ENCODE measurements at regions not wholly inside any gene's neighbourhood (a gene's known extent, or its start where the extent isn't known, plus 50 kb on each side); places are given as distances from the start of the nearest gene placed in this dataset.

- TF ChIP-seq ZNF565 (CRISPR knock-in tag; conservative IDR thresholded peaks at IDR 0.05; ENCODE audit: low read depth) (no peak), CSRNP3 (CRISPR knock-in tag; IDR thresholded peaks at IDR 0.05) (no peak), TOX (CRISPR knock-in tag; IDR thresholded peaks at IDR 0.05; ENCODE audit: borderline replicate concordance) (no peak), ZFP30 (CRISPR knock-in tag; IDR thresholded peaks at IDR 0.05) (no peak), CREB5 (CRISPR knock-in tag; IDR thresholded peaks at IDR 0.05; ENCODE audit: low read depth) (no peak), BACH2 (CRISPR knock-in tag; IDR thresholded peaks at IDR 0.05; ENCODE audit: borderline replicate concordance) (no peak)
- ATAC-seq = no peak
Observed at GRCh38 chr9:111197256-111197655, 132.8 kb downstream of the OR2K2 start.

GRCh38 chr9:111195766-111196165 lies 134.3 kb downstream of the OR2K2 start:
- ATAC-seq = no peak
- no peak for TF ChIP-seq SNAI2 (CRISPR knock-in tag; IDR thresholded peaks at IDR 0.05)
- no peak for TF ChIP-seq ZFP3 (CRISPR knock-in tag; IDR thresholded peaks at IDR 0.05)
- TF ChIP-seq OSR1 (CRISPR knock-in tag; IDR thresholded peaks at IDR 0.05) = no peak
- no peak for TF ChIP-seq ZFP30 (CRISPR knock-in tag; IDR thresholded peaks at IDR 0.05)
- TF ChIP-seq BACH2 (CRISPR knock-in tag; IDR thresholded peaks at IDR 0.05; ENCODE audit: borderline replicate concordance) = no peak
- no peak for TF ChIP-seq RARB (CRISPR knock-in tag; IDR thresholded peaks at IDR 0.05)
- TF ChIP-seq ARNTL (CRISPR knock-in tag; IDR thresholded peaks at IDR 0.05; ENCODE audit: borderline replicate concordance, low read depth) = no peak
- TF ChIP-seq POU6F1 (CRISPR knock-in tag; IDR thresholded peaks at IDR 0.05; ENCODE audit: borderline replicate concordance, low read depth) = no peak
- TF ChIP-seq GLIS3 (CRISPR knock-in tag; IDR thresholded peaks at IDR 0.05) = no peak
- no peak for TF ChIP-seq PATZ1 (CRISPR knock-in tag; IDR thresholded peaks at IDR 0.05; ENCODE audit: borderline replicate concordance)
- TF ChIP-seq ZNF8 (CRISPR knock-in tag; IDR thresholded peaks at IDR 0.05) = no peak
- no peak for TF ChIP-seq TCF4 (CRISPR knock-in tag; IDR thresholded peaks at IDR 0.05; ENCODE audit: borderline replicate concordance)
- TF ChIP-seq ESRRG (CRISPR knock-in tag; IDR thresholded peaks at IDR 0.05) = no peak
- no peak for TF ChIP-seq PPARA (CRISPR knock-in tag; IDR thresholded peaks at IDR 0.05; ENCODE audit: borderline replicate concordance)
- TF ChIP-seq ZNF565 (CRISPR knock-in tag; conservative IDR thresholded peaks at IDR 0.05; ENCODE audit: low read depth) = no peak
- TF ChIP-seq TSHZ2 (CRISPR knock-in tag; IDR thresholded peaks at IDR 0.05) = no peak
- TF ChIP-seq ISL1 (CRISPR knock-in tag; IDR thresholded peaks at IDR 0.05) = no peak
- TF ChIP-seq CSRNP3 (CRISPR knock-in tag; IDR thresholded peaks at IDR 0.05) = no peak

GRCh38 chr9:111193095-111193494 lies 136.9 kb downstream of the OR2K2 start:
- no peak for ATAC-seq
- TF ChIP-seq SNAI2 (CRISPR knock-in tag; IDR thresholded peaks at IDR 0.05) (no peak), ZNF70 (CRISPR knock-in tag; IDR thresholded peaks at IDR 0.05) (no peak), ZC3H10 (CRISPR knock-in tag; IDR thresholded peaks at IDR 0.05) (no peak), TSHZ2 (CRISPR knock-in tag; IDR thresholded peaks at IDR 0.05) (no peak), POU6F1 (CRISPR knock-in tag; IDR thresholded peaks at IDR 0.05; ENCODE audit: borderline replicate concordance, low read depth) (no peak), ZNF565 (CRISPR knock-in tag; conservative IDR thresholded peaks at IDR 0.05; ENCODE audit: low read depth) (no peak), RARB (CRISPR knock-in tag; IDR thresholded peaks at IDR 0.05) (no peak), ISL1 (CRISPR knock-in tag; IDR thresholded peaks at IDR 0.05) (no peak), PPARA (CRISPR knock-in tag; IDR thresholded peaks at IDR 0.05; ENCODE audit: borderline replicate concordance) (no peak), BACH2 (CRISPR knock-in tag; IDR thresholded peaks at IDR 0.05; ENCODE audit: borderline replicate concordance) (no peak), GLIS3 (CRISPR knock-in tag; IDR thresholded peaks at IDR 0.05) (no peak)

All from SK-N-SH treated with all-trans-retinoic acid at 6 μM for 48 hours (cell line).